Neural cell (in vitro differentiated cells): ENCODE measurements at regions not wholly inside any gene's neighbourhood (a gene's known extent, or its start where the extent isn't known, plus 50 kb on each side); places are given as distances from the start of the nearest gene placed in this dataset.

Experiments
- H2AFZ ChIP-seq: fragments of 200-600, 300-800 bp; sonication (generic), shearing (Covaris generic); 2 replicates; pipeline ENCODE4 v1.6.0; 2014; ENCODE audit warnings: low read depth, mild to moderate bottlenecking, antibody characterized with exemption, low read length, moderate library complexity
- H3F3A ChIP-seq: fragments of 200-600 bp; shearing (Covaris generic); 2 replicates; pipeline ENCODE4 v1.6.1; 2016; ENCODE audit warnings: mild to moderate bottlenecking, moderate library complexity, mixed read lengths, antibody characterized with exemption, low read length; ENCODE audit not compliant: insufficient read depth, poor library complexity, severe bottlenecking
- H3K27ac ChIP-seq: fragments of 200-600, 300-800 bp; sonication (generic), shearing (Covaris generic); 2 replicates; pipeline ENCODE4 v1.5.1; 2014; ENCODE audit warnings: mild to moderate bottlenecking, low read length, moderate library complexity
- H3K27me3 ChIP-seq: fragments of 300-800, 200-600 bp; sonication (generic), shearing (Covaris generic); 2 replicates; pipeline ENCODE4 v1.6.0; 2014; ENCODE audit warnings: mild to moderate bottlenecking, low read depth, low read length, moderate library complexity; ENCODE audit not compliant: insufficient read depth
- H3K36me3 ChIP-seq: fragments of 300-800, 200-600 bp; sonication (generic), shearing (Covaris generic); 2 replicates; pipeline ENCODE4 v1.5.1; 2014; ENCODE audit warnings: mild to moderate bottlenecking, antibody characterized with exemption, low read length, moderate library complexity; ENCODE audit not compliant: insufficient read depth
- H3K4me2 ChIP-seq: fragments of 300-800, 200-600 bp; sonication (generic), shearing (Covaris generic); 2 replicates; pipeline ENCODE4 v1.6.0; 2014; ENCODE audit warnings: mild to moderate bottlenecking, low read length
- H3K4me3 ChIP-seq: fragments of 300-800, 200-600 bp; sonication (generic), shearing (Covaris generic); 2 replicates; pipeline ENCODE4 v1.5.1; 2014; ENCODE audit warnings: mild to moderate bottlenecking, low read length, moderate library complexity
- H3K79me2 ChIP-seq: fragments of 200-600 bp; shearing (Covaris generic); replicated peaks from 2 replicates; pipeline ENCODE4 v1.6.0; 2014; ENCODE audit warnings: mild to moderate bottlenecking, low read length, moderate library complexity; ENCODE audit not compliant: insufficient read depth
- H3K9ac ChIP-seq: fragments of 300-800, 200-600 bp; sonication (generic), shearing (Covaris generic); 2 replicates; pipeline ENCODE4 v1.6.1; 2016; ENCODE audit warnings: mild to moderate bottlenecking, low read length, mixed read lengths
- H3K9me2 ChIP-seq: fragments of 200-600 bp; shearing (Covaris generic); 2 replicates; pipeline ENCODE4 v1.6.1; 2016; ENCODE audit warnings: mild to moderate bottlenecking, low read length, mixed read lengths; ENCODE audit not compliant: insufficient read depth
- H3K9me3 ChIP-seq: fragments of 200-600, 300-800 bp; sonication (generic), shearing (Covaris generic); 2 replicates; pipeline ENCODE4 v1.6.1; 2016; ENCODE audit warnings: mild to moderate bottlenecking, mixed run types, low read length, moderate library complexity, mixed read lengths
- H4K20me1 ChIP-seq: fragments of 200-600 bp; shearing (Covaris generic); 2 replicates; pipeline ENCODE4 v1.6.1; 2016; ENCODE audit warnings: mild to moderate bottlenecking, mixed run types; ENCODE audit not compliant: insufficient read depth
- CTCF ChIP-seq: fragments of 450-650 bp; IDR thresholded peaks from 2 replicates; pipeline ENCODE4 v1.5.1; 2014; ENCODE audit warnings: antibody characterized with exemption, mild to moderate bottlenecking, moderate library complexity; ENCODE audit not compliant: poor library complexity, severe bottlenecking
- EP300 ChIP-seq: fragments of 450-650 bp; conservative IDR thresholded peaks from 2 replicates; pipeline ENCODE4 v1.6.1; 2014; ENCODE audit warnings: antibody characterized with exemption, mild to moderate bottlenecking, moderate library complexity; ENCODE audit not compliant: poor library complexity, severe bottlenecking
- EZH2 ChIP-seq: fragments of 200-600, 300-800 bp; shearing (Covaris generic), sonication (generic); IDR thresholded peaks from 2 replicates; pipeline ENCODE4 v1.6.1; 2014; ENCODE audit warnings: antibody characterized with exemption, low read length, borderline replicate concordance, mild to moderate bottlenecking; ENCODE audit not compliant: insufficient read depth, poor library complexity, severe bottlenecking
- MXI1 ChIP-seq: fragments of 450-650 bp; conservative IDR thresholded peaks from 2 replicates; pipeline ENCODE4 v1.6.1; 2014; ENCODE audit warnings: antibody characterized with exemption, mild to moderate bottlenecking; ENCODE audit not compliant: poor library complexity, severe bottlenecking
- POLR2AphosphoS5 ChIP-seq: IDR thresholded peaks from 2 replicates; pipeline ENCODE4 v1.6.1; 2012
- RAD21 ChIP-seq: fragments of 450-650 bp; conservative IDR thresholded peaks from 2 replicates; pipeline ENCODE4 v1.6.1; 2014; ENCODE audit warnings: antibody characterized with exemption, mild to moderate bottlenecking, moderate library complexity
- SMC3 ChIP-seq: fragments of 450-650 bp; conservative IDR thresholded peaks from 2 replicates; pipeline ENCODE4 v1.6.1; 2014; ENCODE audit warnings: antibody characterized with exemption, mild to moderate bottlenecking, moderate library complexity; ENCODE audit not compliant: poor library complexity
- TAF1 ChIP-seq: IDR thresholded peaks from 2 replicates; pipeline ENCODE4 v1.6.1; 2012; ENCODE audit warnings: low read depth
- TF ChIP-seq, protein P1 (sequence below): IDR thresholded peaks from 2 replicates; pipeline ENCODE4 v1.6.1; 2012; ENCODE audit warnings: borderline replicate concordance

DNA sequence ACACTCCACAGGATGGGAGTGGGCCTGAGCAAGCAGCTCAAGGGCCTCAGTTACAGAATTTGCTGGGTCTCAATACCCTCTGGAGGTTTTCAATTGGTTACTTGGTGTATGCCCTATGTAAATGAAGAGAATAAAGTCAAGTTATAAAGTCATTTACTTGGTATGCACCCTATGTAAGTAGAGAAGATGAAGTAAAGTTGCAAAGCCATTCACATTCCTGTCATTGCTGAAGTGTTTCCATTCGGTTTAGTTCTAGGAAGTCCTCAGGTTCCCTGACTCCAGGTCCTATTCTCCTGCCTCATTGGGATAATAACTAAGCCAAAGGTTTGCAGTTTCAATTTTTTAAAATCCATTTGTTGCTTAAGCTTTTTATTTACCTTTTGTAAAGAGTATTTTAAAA lies 272.6 kb upstream of the NPSR1 start:
- Histone ChIP-seq H3K9me3 (no peaks in the 10 kb centered on the region), H3K27me3 (no peaks in the 10 kb centered on the region), H3K9ac (no peak overlapping the region), H3K9me2 (no peaks in the 10 kb centered on the region), H3K36me3 (no peaks in the 10 kb centered on the region), H3F3A (no peaks in the 10 kb centered on the region), H2AFZ (no peak overlapping the region), H3K79me2 (no peaks in the 10 kb centered on the region), H4K20me1 (no peaks in the 10 kb centered on the region), H3K27ac (no peak overlapping the region), H3K4me2 (no peak overlapping the region), H3K4me3 (no peak overlapping the region)
- TF ChIP-seq RAD21 (no peak), MXI1 (no peak), CTCF (no peak), POLR2AphosphoS5 (no peak), EP300 (no peak), TAF1 (no peak), EZH2 (no peak), SMC3 (no peak)
- TF ChIP-seq, protein P1, sequence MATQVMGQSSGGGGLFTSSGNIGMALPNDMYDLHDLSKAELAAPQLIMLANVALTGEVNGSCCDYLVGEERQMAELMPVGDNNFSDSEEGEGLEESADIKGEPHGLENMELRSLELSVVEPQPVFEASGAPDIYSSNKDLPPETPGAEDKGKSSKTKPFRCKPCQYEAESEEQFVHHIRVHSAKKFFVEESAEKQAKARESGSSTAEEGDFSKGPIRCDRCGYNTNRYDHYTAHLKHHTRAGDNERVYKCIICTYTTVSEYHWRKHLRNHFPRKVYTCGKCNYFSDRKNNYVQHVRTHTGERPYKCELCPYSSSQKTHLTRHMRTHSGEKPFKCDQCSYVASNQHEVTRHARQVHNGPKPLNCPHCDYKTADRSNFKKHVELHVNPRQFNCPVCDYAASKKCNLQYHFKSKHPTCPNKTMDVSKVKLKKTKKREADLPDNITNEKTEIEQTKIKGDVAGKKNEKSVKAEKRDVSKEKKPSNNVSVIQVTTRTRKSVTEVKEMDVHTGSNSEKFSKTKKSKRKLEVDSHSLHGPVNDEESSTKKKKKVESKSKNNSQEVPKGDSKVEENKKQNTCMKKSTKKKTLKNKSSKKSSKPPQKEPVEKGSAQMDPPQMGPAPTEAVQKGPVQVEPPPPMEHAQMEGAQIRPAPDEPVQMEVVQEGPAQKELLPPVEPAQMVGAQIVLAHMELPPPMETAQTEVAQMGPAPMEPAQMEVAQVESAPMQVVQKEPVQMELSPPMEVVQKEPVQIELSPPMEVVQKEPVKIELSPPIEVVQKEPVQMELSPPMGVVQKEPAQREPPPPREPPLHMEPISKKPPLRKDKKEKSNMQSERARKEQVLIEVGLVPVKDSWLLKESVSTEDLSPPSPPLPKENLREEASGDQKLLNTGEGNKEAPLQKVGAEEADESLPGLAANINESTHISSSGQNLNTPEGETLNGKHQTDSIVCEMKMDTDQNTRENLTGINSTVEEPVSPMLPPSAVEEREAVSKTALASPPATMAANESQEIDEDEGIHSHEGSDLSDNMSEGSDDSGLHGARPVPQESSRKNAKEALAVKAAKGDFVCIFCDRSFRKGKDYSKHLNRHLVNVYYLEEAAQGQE = no peak

DNA sequence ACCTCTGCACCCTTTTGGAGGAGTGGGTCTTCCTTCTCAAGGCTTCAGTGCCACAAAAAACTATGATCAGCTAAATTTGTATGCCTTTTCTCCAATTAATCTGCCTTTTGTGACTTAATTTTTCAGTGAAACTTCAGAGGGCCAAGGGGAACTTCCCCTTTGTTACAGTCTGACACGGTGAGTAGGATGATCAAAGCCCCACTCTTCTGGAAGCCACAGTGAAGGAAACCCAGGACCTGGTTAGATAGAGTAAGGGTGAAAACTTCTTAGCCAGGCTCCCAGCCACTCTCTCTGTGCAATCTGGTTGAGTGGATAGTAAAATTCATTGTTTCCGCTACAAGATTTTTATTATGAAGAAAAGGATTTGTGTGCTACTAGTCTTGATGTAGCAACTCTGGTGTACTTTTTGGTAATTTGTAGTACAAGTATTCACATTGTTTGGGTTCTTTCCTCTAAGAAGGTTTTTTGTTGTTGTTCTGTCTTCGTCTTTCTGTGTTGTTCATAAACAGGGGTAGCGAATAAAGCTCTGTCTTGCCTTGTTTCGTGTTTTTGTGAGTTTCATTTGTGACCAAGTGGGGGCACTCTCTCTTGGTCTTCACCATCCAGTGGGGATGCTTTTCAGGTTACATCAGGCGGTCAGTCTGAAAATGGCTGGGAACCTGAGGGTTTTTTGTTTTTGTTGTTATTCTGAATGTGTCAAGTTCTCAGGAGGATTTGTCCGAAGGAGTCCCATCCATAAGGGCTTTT lies 268.5 kb upstream of the NPSR1 start:
- H3K27me3 ChIP-seq = no peaks in the 10 kb centered on the region
- H4K20me1 ChIP-seq = no peaks in the 10 kb centered on the region
- no peaks in the 10 kb centered on the region for H3K9me2 ChIP-seq
- H2AFZ ChIP-seq = no peak overlapping the region
- H3K79me2 ChIP-seq = no peaks in the 10 kb centered on the region
- H3K4me2 ChIP-seq = no peak overlapping the region
- no peak overlapping the region for H3K9ac ChIP-seq
- H3K36me3 ChIP-seq = no peaks in the 10 kb centered on the region
- no peaks in the 10 kb centered on the region for H3K9me3 ChIP-seq
- no peak overlapping the region for H3K4me3 ChIP-seq
- no peak overlapping the region for H3K27ac ChIP-seq
- no peaks in the 10 kb centered on the region for H3F3A ChIP-seq
- TF ChIP-seq RAD21 (no peak), MXI1 (no peak), EZH2 (no peak), POLR2AphosphoS5 (no peak), EP300 (no peak), TAF1 (no peak), SMC3 (no peak), CTCF (no peak)
- TF ChIP-seq, protein P1 = no peak
